Activated naive CD8-positive, alpha-beta T cell treated with anti-CD3 and anti-CD28 coated beads for 36 hours (primary cell): ENCODE measurements at regions not wholly inside any gene's neighbourhood (a gene's known extent, or its start where the extent isn't known, plus 50 kb on each side); places are given as distances from the start of the nearest gene placed in this dataset.

Experiments
- DNase-seq: peaks from one replicate; pipeline ENCODE4 v3.0.0; 2021
- H3K27ac Mint-ChIP-seq: one replicate; pipeline ENCODE4 v1.8.0; 2022; ENCODE audit warnings: mild to moderate bottlenecking, moderate library complexity, mixed read lengths
- H3K27me3 Mint-ChIP-seq: one replicate; pipeline ENCODE4 v1.8.0; 2022; ENCODE audit warnings: mild to moderate bottlenecking, mixed read lengths
- H3K36me3 Mint-ChIP-seq: one replicate; pipeline ENCODE4 v1.8.0; 2021; ENCODE audit warnings: mild to moderate bottlenecking, mixed read lengths
- H3K4me1 Mint-ChIP-seq: one replicate; pipeline ENCODE4 v1.8.0; 2021; ENCODE audit warnings: mixed read lengths
- H3K4me3 Mint-ChIP-seq: one replicate; pipeline ENCODE4 v1.8.0; 2022; ENCODE audit warnings: mild to moderate bottlenecking, moderate library complexity, mixed read lengths
- H3K9me3 Mint-ChIP-seq: one replicate; pipeline ENCODE4 v1.8.0; 2022; ENCODE audit warnings: mixed read lengths

DNA sequence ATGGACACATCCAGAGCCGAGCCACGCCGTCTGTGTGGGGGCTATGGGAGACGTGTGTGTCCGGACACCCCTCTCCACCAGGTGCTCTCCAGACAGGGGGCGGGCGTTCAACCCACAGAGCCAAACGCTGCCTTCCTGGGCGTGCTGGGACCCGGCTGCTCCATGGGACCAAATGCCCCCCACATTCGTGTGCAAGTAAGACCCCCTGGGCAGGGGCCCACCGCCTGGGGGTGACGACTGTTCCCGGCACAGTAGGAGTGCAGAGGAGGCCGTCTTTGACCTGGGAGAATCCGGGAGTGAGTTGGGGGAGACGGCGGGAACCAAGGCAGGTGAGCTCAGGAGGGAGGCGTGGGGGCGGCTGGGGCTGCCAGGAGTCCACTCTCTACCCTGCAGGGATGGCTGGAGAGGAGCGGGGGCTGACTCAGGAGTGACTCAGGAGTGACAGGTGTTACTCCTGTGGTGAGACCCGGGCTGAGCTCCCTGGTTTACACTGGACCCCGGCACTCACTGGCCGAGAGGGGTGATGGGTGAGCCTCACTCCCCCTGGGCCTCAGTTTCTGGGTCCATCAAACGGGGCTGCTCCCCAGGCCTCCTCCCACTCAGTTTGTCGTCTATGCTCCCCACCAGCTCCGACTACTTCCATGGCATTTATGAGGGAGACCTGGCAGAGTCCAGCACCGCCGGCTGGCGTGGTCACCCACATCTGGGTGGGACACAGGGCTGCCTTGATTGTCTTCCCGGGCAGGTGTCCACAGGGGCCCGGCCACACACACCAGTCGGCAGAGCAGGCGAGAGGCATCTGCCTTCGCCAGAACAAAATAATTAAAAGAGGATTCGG lies 95.0 kb downstream of the MICALL2 start:
- Mint-ChIP-seq H3K27me3 (peaks cover 34% of the 10 kb centered on the region), H3K4me1 (no peaks in the 10 kb centered on the region), H3K9me3 (peaks cover 5% of the 10 kb centered on the region), H3K27ac (no peak overlapping the region), H3K4me3 (no peak overlapping the region), H3K36me3 (no peaks in the 10 kb centered on the region)
- DNase-seq: no peak

DNA sequence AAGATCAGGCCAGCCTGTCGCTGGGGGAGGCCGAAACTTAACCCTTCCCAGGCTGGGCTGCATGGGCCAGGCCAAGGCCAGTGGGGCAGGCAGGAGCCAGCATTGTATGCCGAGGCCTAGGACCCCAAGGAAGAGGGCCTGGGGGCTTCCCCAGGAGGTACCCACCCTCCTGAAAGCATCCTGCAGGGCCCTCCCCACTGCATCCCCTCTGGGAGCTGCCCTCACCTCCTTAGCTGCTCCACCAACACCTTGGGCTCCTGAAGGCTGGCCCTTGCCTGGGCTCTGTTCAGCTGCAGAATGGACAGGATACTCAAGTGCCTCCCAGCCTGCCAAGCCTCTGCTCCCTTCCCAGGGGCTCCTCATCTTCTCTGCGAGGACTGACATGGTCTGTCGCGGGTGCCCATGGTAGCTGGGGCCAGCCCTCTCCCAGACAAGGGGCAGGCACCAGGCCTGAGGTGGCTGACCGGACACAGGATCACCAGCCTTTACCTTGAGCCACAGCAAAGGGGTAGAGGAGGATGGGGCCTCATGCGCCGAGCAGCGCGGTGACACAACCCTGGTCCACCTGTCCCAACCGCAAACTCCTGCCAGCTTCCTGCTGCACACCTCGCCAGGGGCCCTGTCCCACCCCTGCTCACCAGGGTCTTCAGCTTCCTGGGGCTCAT lies 94.2 kb downstream of the MICALL2 start:
- Mint-ChIP-seq H3K27me3 (peaks cover 41% of the 10 kb centered on the region), H3K9me3 (peaks cover 5% of the 10 kb centered on the region), H3K36me3 (no peaks in the 10 kb centered on the region), H3K27ac (no peak overlapping the region), H3K4me3 (no peak overlapping the region), H3K4me1 (no peaks in the 10 kb centered on the region)
- no peak for DNase-seq

DNA sequence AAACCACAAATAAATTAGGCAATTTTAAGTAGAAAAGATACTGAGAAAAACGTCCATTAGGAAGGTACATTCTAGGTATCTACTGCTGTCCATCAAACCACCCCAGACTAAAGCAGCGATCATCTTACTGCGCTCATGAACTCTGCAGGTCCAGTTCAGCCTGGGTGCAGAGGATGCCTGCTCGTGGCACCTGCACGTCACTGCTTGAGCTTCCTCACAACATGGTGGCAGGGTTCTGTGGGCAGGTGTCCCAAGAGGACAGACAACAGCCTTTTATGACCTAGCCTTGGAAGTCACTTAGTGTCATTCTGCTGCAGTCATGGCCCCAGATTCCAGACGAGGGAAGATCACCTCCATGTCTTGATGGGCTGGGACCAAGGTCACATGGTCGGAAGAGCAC lies 93.4 kb downstream of the MICALL2 start:
- no peak overlapping the region for H3K27ac Mint-ChIP-seq
- peaks cover 5% of the 10 kb centered on the region for H3K9me3 Mint-ChIP-seq
- H3K4me3 Mint-ChIP-seq: no peak overlapping the region
- peaks cover 49% of the 10 kb centered on the region for H3K27me3 Mint-ChIP-seq
- no peak for DNase-seq
- no peaks in the 10 kb centered on the region for H3K36me3 Mint-ChIP-seq
- H3K4me1 Mint-ChIP-seq: no peaks in the 10 kb centered on the region

DNA sequence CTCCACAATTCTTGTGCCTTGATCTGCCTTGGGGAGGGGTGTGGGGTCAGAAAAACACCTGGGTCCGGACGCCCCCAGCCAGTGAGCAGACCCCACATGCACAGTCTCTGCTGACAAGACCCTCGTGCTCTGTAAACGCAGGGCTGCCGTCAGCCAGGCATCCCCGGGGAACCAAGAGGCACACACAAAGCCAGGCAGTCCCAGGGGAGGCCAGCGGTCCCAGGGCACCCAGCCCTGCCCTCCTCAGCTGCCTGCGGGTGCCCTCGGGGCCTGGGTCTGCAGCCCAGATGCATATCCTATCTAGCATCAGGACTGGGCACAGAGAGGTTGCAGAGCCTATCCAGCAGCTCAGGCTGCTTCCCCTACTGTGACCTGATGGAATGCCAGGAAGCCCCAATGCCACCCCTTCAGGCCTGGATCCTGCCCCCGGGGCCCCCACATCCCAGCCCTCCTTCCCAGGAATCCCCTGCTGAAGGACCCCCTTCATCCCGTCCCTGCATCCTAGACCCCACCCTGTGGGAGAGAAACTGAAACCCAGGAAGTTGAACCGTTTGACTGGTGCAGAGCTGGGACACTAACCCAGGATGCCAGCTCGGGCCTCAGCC lies 92.4 kb downstream of the MICALL2 start:
- no peaks in the 10 kb centered on the region for H3K36me3 Mint-ChIP-seq
- DNase-seq: no peak
- no peak overlapping the region for H3K27ac Mint-ChIP-seq
- no peaks in the 10 kb centered on the region for H3K4me1 Mint-ChIP-seq
- H3K4me3 Mint-ChIP-seq: no peak overlapping the region
- H3K27me3 Mint-ChIP-seq: peaks cover 52% of the 10 kb centered on the region
- H3K9me3 Mint-ChIP-seq: peaks cover 5% of the 10 kb centered on the region

DNA sequence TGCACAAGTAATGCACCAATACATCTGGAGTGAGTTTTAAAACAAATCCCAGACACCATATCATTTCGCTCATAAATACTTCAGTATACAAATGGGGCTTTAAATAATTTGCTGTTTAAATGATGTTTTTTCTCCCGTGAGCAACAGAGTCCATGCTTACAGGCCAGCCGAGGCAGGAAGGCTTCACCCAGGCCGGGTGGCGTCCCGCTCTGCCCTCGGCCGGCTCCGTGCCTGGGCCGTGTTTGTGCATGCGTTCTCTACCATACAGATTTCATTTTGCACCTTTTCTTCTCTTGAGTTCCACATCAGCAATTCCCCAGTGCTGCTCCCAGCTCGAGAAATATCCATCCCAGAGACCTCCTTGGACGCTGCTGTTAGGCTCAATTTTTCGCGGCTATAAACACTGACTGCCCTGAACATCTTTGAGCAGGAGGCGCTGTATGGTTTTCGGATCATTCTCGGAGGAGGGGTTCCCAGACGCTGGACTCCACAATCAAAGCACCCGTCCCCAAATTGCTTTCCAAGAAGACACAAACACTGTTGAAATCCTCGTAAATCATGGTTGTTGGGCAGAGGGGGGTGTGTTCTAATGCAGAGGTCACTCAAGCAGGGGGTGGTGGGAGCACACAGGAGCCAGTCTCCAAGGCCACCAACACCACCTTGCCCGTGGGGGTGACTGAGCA lies 91.6 kb downstream of the MICALL2 start:
- Mint-ChIP-seq H3K27ac (no peak overlapping the region), H3K9me3 (peaks cover 5% of the 10 kb centered on the region), H3K4me1 (no peaks in the 10 kb centered on the region), H3K36me3 (no peaks in the 10 kb centered on the region), H3K4me3 (no peak overlapping the region), H3K27me3 (peaks cover 55% of the 10 kb centered on the region)
- DNase-seq: no peak

DNA sequence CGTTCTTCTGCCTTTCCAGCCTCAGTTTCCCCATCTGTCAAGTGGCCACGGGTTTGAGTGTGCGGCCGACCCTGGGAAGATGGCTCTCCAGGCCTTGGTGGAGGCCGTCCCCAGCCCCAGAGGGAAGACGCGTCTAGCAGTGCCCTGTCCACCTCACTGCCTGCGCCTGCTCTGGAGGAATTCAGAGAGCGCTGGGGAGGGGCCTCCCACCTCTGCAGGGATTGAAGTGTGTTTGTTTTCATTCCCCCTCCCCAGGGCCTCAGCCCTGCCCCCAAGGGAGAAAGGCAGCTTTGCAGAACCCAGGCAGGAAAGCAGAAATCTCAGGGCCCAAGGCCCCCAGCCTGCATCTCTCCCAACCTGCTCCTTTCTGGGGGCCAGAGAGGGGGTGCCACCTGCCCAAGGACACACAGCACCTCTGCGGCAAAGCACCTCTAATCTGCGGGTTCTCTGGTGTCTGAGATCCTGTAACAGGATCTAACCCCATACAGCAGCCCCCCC lies 91.0 kb downstream of the MICALL2 start:
- H3K4me1 Mint-ChIP-seq: no peaks in the 10 kb centered on the region
- DNase-seq: no peak
- H3K4me3 Mint-ChIP-seq: no peak overlapping the region
- no peaks in the 10 kb centered on the region for H3K36me3 Mint-ChIP-seq
- H3K27me3 Mint-ChIP-seq: peaks cover 60% of the 10 kb centered on the region
- no peak overlapping the region for H3K27ac Mint-ChIP-seq
- H3K9me3 Mint-ChIP-seq: peaks cover 5% of the 10 kb centered on the region

DNA sequence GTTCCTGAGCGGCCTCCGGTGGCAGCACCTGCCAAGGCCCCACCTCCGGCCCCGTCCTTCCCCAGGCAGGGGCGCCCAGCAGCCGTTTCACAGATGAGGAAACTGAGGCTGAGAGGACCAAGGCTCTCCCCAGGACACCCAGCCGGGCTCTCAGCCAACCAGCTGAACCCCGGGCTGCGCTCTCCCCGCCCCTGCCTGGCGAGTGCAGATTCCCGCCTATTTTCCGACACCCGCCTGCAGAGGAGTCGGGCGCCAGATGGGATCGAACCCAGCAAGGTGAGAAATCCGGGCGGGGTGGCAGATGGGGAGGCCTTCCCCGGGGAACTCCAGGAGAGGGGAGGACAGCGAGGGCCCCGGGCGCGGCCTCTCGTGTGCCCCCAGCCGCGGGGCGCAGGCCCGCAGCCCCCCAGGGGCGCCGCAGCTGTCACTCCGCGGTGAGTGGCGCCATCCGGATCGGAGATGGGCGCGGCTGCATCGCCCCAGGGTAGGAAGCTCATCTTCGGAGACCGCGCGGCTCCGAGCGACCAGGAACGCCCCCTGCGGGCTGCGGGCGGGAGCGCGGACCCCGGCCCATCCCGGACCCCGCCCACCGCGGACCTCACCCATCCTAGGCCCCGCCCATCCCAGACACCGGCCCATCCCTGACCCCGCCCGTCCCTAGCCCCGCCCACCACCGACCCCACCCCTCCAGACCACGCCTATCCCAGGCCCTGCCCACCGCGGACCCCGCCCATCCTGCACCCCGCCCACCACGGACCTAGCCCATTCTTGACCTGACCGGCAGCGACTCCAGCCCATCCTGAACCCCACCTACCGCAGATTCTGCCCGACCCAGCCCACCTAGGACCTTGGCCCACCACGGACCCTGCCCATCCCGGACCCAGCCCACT lies 90.3 kb downstream of the MICALL2 start:
- no peaks in the 10 kb centered on the region for H3K4me1 Mint-ChIP-seq
- no peak overlapping the region for H3K27ac Mint-ChIP-seq
- peaks cover 67% of the 10 kb centered on the region for H3K27me3 Mint-ChIP-seq
- peak; percentile 55 for DNase-seq
- H3K4me3 Mint-ChIP-seq: no peak overlapping the region
- H3K9me3 Mint-ChIP-seq: peaks cover 5% of the 10 kb centered on the region
- no peaks in the 10 kb centered on the region for H3K36me3 Mint-ChIP-seq

DNA sequence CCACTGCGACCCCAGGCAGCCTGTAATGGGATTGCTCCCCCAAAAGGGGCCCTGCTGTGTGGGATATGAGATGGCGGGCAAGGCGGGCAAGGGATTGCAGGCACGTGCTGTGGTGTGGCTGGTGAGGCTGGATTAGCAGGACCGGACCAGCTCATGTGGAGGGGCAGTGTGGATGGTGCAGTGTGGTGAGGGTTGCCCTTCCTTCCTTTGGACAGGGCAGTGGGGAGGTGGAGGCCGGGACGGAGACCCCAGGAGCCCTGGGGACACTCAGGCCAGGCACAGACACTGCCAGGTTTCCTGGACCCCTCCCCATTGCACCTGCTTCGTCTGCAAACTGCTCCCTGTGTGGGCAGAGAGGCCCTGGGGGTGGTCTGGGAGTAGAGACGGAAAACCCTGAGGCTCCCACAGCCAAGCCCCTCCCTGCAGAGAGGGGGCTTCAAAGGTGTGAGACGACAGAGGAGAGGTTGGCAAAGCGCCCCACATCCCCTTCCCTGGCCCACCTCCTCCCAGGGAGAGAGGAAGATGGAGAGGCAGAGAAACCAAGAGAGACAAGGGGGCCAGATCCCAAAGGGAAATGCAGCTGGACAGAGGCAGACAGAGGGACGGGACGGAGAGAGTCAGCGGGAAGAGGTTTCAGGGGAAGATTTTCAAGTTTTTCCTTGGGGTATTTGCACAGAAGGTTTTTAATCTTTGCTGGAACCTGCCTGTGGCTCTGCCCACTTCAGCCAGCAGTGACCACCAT lies 89.2 kb downstream of the MICALL2 start:
- Mint-ChIP-seq H3K4me3 (no peak overlapping the region), H3K27me3 (peaks cover 71% of the 10 kb centered on the region), H3K9me3 (peaks cover 5% of the 10 kb centered on the region), H3K36me3 (no peaks in the 10 kb centered on the region), H3K27ac (no peak overlapping the region), H3K4me1 (no peaks in the 10 kb centered on the region)
- no peak for DNase-seq

DNA sequence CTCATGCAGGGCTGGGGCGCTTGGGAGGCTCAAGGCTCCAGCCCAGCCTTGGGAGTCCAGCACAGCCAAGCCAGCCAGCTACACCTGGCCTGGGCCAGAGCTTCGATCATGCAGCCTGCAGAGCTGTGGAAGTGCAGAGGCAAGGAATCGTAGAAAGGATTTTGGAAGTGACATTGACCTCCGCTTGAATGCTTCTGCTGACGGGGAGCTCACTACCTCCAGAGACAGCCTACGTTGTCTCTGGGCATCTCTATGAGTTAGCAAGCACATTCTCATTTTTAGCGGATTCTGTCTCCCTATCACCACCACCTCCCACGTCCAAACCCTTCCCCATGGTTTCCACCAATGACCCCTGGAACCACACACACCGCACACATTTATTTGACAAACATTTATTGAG lies 88.5 kb downstream of the MICALL2 start:
- H3K9me3 Mint-ChIP-seq: peaks cover 3% of the 10 kb centered on the region
- no peaks in the 10 kb centered on the region for H3K36me3 Mint-ChIP-seq
- no peak for DNase-seq
- H3K4me3 Mint-ChIP-seq: no peak overlapping the region
- H3K27me3 Mint-ChIP-seq: peaks cover 68% of the 10 kb centered on the region
- no peaks in the 10 kb centered on the region for H3K4me1 Mint-ChIP-seq
- no peak overlapping the region for H3K27ac Mint-ChIP-seq

DNA sequence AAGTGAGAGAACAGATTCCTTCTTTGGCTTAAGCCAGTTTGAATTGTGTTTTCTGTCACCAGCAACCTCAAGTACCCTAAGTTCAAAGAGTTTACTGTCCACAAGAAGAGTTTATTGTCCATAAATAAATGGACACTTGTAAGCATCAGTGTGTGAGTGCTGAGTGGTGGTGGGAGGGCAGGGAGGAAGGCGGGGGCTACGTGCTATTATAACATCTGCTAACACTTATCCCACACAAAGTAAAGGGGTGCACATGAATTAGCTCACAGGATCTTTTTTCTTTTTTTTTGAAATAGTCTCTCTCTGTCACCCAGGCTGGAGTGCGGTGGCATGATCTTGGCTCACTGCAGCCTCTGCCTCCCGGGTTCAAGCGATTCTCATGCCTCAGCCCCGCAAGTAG lies 87.2 kb downstream of the MICALL2 start:
- no peaks in the 10 kb centered on the region for H3K9me3 Mint-ChIP-seq
- H3K27ac Mint-ChIP-seq: no peak overlapping the region
- no peak for DNase-seq
- H3K36me3 Mint-ChIP-seq: no peaks in the 10 kb centered on the region
- peaks cover 68% of the 10 kb centered on the region for H3K27me3 Mint-ChIP-seq
- H3K4me1 Mint-ChIP-seq: no peaks in the 10 kb centered on the region
- no peak overlapping the region for H3K4me3 Mint-ChIP-seq

DNA sequence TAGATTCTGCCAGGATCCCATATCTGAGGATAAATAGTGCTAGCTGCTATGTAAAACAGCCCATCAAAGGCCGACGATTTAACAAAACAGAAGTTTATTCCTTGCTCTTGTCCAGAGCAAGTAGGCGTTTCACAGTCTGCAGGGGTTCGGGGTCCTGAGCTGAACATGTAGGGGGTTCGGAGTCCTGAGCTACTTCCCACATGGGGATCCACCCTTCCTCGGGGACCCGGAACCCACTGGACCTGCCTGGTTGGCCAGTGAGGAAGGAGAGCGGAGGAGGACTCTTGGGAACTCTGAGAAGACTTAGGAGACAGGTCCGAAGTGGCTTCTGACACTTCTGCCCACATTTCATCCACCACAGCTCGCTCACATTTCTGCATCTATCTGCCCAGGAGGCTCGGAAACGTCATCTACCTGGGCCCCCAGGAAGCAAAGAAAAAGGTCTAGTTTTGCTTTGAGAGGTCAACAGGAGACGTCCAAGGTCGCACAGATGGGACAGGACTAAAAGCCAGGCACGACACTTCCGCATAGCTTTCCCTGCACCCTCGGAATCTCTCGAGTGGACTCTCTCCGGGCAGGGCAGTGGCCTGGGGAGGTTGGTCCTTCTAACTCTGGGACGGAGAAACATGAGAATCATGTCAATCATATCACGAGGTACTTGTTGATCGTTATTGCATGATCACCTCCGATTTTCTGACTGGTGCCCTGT lies 86.4 kb downstream of the MICALL2 start:
- no peak for DNase-seq
- Mint-ChIP-seq H3K36me3 (no peaks in the 10 kb centered on the region), H3K27me3 (peaks cover 63% of the 10 kb centered on the region), H3K4me1 (no peaks in the 10 kb centered on the region), H3K4me3 (no peak overlapping the region), H3K9me3 (no peaks in the 10 kb centered on the region), H3K27ac (no peak overlapping the region)

DNA sequence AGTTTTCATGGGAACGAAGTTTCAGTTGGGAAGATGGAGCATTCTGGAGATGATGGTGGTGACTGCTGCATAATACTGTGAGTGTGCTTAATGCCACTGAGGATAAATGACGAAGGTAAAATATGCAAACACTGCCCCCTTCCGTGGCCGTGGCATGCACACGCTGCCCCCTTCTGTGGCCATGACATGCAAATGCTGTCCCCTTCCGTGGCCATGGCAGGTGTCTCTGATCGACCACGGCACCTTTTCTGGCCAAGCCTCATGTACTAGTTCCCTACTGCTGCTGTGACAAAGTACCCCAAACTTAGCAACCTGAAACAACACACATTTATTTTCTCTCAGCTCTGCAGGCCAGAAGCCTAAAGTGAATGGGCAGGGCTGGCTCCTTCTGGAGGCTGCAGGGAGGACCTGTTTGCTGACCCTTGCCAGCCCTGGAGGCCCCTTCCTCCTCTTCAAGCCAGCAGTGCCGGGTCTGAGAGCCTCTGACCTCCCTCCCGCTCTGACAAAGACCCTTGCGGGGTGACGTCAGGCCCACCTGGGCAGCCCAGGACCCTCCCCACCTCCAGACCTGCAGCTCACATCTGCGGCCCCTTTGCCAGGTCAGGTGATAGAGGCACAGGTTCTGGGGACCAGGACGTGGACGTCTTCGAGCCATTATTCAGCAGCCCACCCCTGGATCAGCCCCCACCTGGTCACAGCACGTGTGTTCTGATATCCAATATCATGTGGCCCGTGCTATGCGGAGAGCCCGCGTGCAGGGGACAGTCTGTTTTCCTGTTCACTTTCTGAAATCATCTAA lies 82.0 kb downstream of the MICALL2 start:
- Mint-ChIP-seq H3K27ac (no peak overlapping the region), H3K9me3 (no peaks in the 10 kb centered on the region), H3K4me3 (no peak overlapping the region), H3K4me1 (no peaks in the 10 kb centered on the region), H3K27me3 (peaks cover 32% of the 10 kb centered on the region), H3K36me3 (no peaks in the 10 kb centered on the region)
- DNase-seq: no peak
